ENCODE measurements at regions not wholly inside any gene's neighbourhood (a gene's known extent, or its start where the extent isn't known, plus 50 kb on each side); places are given as distances from the start of the nearest gene placed in this dataset.

GRCh38 chrX:23127586-23127985 lies 127.8 kb downstream of the DDX53 start:
- no peak for TF ChIP-seq CTCF (IDR thresholded peaks at IDR 0.05; ENCODE audit: borderline replicate concordance, extremely low read depth, low read length, poor library complexity, severe bottlenecking)
- TF ChIP-seq EZH2 (IDR thresholded peaks at IDR 0.05; ENCODE audit: borderline replicate concordance, low read depth, low read length, severe bottlenecking): no peak

Measured in DND-41 (cell line).